CD4-positive, alpha-beta T cell treated with Interleukin-6 at 100 ng/mL for 8 hours (primary cell): ENCODE measurements at regions not wholly inside any gene's neighbourhood (a gene's known extent, or its start where the extent isn't known, plus 50 kb on each side); places are given as distances from the start of the nearest gene placed in this dataset.
"Not testable (repeated sequence)": the region's sequence is repeated elsewhere in the genome, so short reads cannot be mapped to it uniquely, and the experiment has no call there.

ENCODE experiments used
- DNase-seq: peaks from one replicate; pipeline ENCODE4 v3.0.0-alpha.2; 2020; ENCODE audit warnings: mixed read lengths, low spot score

- DNase-seq: not testable (repeated sequence)
Observed at GRCh38 chr5:101743000-101743399, 553.1 kb downstream of the SLCO4C1 start.

- DNase-seq: no peak
Observed at GRCh38 chr5:101728933-101729332, 567.2 kb downstream of the SLCO4C1 start.

- no peak for DNase-seq
Observed at GRCh38 chr5:101721543-101721942, 574.5 kb downstream of the SLCO4C1 start.

GRCh38 chr5:101720033-101720432, 576.1 kb downstream of the SLCO4C1 start:
- no peak for DNase-seq

- DNase-seq: no peak
Observed at GRCh38 chr5:101717721-101718120, 578.4 kb downstream of the SLCO4C1 start.

- no peak for DNase-seq
Observed at GRCh38 chr5:101716941-101717340, 579.1 kb downstream of the SLCO4C1 start.

- not testable (repeated sequence) for DNase-seq
Observed at GRCh38 chr5:101715790-101716189, 580.3 kb downstream of the SLCO4C1 start.

GRCh38 chr5:101689306-101689705, 606.8 kb downstream of the SLCO4C1 start:
- DNase-seq: no peak

GRCh38 chr5:101688156-101688555, 607.9 kb downstream of the SLCO4C1 start:
- no peak for DNase-seq

- no peak for DNase-seq
Observed at GRCh38 chr5:101687349-101687985, 608.6 kb downstream of the SLCO4C1 start.

GRCh38 chr5:101686536-101687157, 609.4 kb downstream of the SLCO4C1 start:
- no peak for DNase-seq

GRCh38 chr5:101679816-101680215, 616.3 kb downstream of the SLCO4C1 start:
- no peak for DNase-seq

- peak; percentile 1 for DNase-seq
Observed at GRCh38 chr5:101678481-101679193, 617.4 kb downstream of the SLCO4C1 start.

- DNase-seq: no peak
Observed at GRCh38 chr5:101677961-101678360, 618.1 kb downstream of the SLCO4C1 start.

- DNase-seq: no peak
Observed at GRCh38 chr5:101676646-101677045, 619.4 kb downstream of the SLCO4C1 start.

GRCh38 chr5:101675510-101676219, 620.4 kb downstream of the SLCO4C1 start:
- DNase-seq: no peak

GRCh38 chr5:101673120-101673519, 623.0 kb downstream of the SLCO4C1 start:
- DNase-seq: no peak

GRCh38 chr5:101664071-101664791, 631.9 kb downstream of the SLCO4C1 start:
- DNase-seq: no peak

GRCh38 chr5:101663543-101663942, 632.5 kb downstream of the SLCO4C1 start:
- no peak for DNase-seq

- no peak for DNase-seq
Observed at GRCh38 chr5:101662263-101662662, 633.8 kb downstream of the SLCO4C1 start.

- no peak for DNase-seq
Observed at GRCh38 chr5:101658433-101658832, 637.7 kb downstream of the SLCO4C1 start.

GRCh38 chr5:101653996-101654395, 642.1 kb downstream of the SLCO4C1 start:
- DNase-seq: no peak
